ENCODE measurements at regions not wholly inside any gene's neighbourhood (a gene's known extent, or its start where the extent isn't known, plus 50 kb on each side); places are given as distances from the start of the nearest gene placed in this dataset.

GRCh38 chr17:79207960-79208359, 133.3 kb downstream of the ENGASE start:
- Histone ChIP-seq H3K36me3 (no peaks in the 10 kb centered on the region), H3K9me3 (no peaks in the 10 kb centered on the region), H3K27me3 (no peaks in the 10 kb centered on the region), H3K27ac (no peak overlapping the region), H3K4me1 (no peaks in the 10 kb centered on the region), H3K4me3 (no peak overlapping the region)
- DNase-seq (ENCODE audit: low spot score in 2 of 2): no peak
- intact Hi-C loops (cut with DNase I): no loop called here
- TF ChIP-seq CTCF (IDR thresholded peaks at IDR 0.05): no peak

- Histone ChIP-seq H3K9me3 (no peaks in the 10 kb centered on the region), H3K27ac (no peak overlapping the region), H3K27me3 (no peaks in the 10 kb centered on the region), H3K36me3 (no peaks in the 10 kb centered on the region), H3K4me1 (no peaks in the 10 kb centered on the region), H3K4me3 (no peak overlapping the region)
- TF ChIP-seq CTCF (IDR thresholded peaks at IDR 0.05): no peak
- no peak for DNase-seq (ENCODE audit: low spot score in 2 of 2)
- intact Hi-C loops (cut with DNase I): no loop called here
Observed at GRCh38 chr17:79205688-79206205, 131.1 kb downstream of the ENGASE start.

- Histone ChIP-seq H3K27ac (no peak overlapping the region), H3K9me3 (no peaks in the 10 kb centered on the region), H3K27me3 (no peaks in the 10 kb centered on the region), H3K36me3 (no peaks in the 10 kb centered on the region), H3K4me1 (no peaks in the 10 kb centered on the region), H3K4me3 (no peak overlapping the region)
- DNase-seq (ENCODE audit: low spot score in 2 of 2): no peak
- no peak for TF ChIP-seq CTCF (IDR thresholded peaks at IDR 0.05)
- intact Hi-C loops (cut with DNase I): no loop called here
Observed at GRCh38 chr17:79204261-79204660, 129.6 kb downstream of the ENGASE start.

GRCh38 chr17:79203657-79204056, 129.0 kb downstream of the ENGASE start:
- DNase-seq (ENCODE audit: low spot score in 2 of 2): no peak
- no peak for TF ChIP-seq CTCF (IDR thresholded peaks at IDR 0.05)
- H3K9me3 ChIP-seq: no peaks in the 10 kb centered on the region
- H3K27me3 ChIP-seq: no peaks in the 10 kb centered on the region
- no peak overlapping the region for H3K27ac ChIP-seq
- no peaks in the 10 kb centered on the region for H3K36me3 ChIP-seq
- intact Hi-C loops (cut with DNase I): no loop called here
- H3K4me1 ChIP-seq: no peaks in the 10 kb centered on the region
- H3K4me3 ChIP-seq: no peak overlapping the region

GRCh38 chr17:79203016-79203415, 128.4 kb downstream of the ENGASE start:
- H3K9me3 ChIP-seq: no peaks in the 10 kb centered on the region
- no peaks in the 10 kb centered on the region for H3K27me3 ChIP-seq
- no peaks in the 10 kb centered on the region for H3K36me3 ChIP-seq
- no peaks in the 10 kb centered on the region for H3K4me1 ChIP-seq
- H3K4me3 ChIP-seq: no peak overlapping the region
- no peak for TF ChIP-seq CTCF (IDR thresholded peaks at IDR 0.05)
- H3K27ac ChIP-seq: no peak overlapping the region
- intact Hi-C loops (cut with DNase I): no loop called here
- no peak for DNase-seq (ENCODE audit: low spot score in 2 of 2)

- no peaks in the 10 kb centered on the region for H3K27me3 ChIP-seq
- no peaks in the 10 kb centered on the region for H3K4me1 ChIP-seq
- TF ChIP-seq CTCF (IDR thresholded peaks at IDR 0.05): no peak
- DNase-seq (ENCODE audit: low spot score in 2 of 2): no peak
- H3K27ac ChIP-seq: no peak overlapping the region
- H3K4me3 ChIP-seq: no peak overlapping the region
- no peaks in the 10 kb centered on the region for H3K36me3 ChIP-seq
- no peaks in the 10 kb centered on the region for H3K9me3 ChIP-seq
- intact Hi-C loops (cut with DNase I): no loop called here
Observed at GRCh38 chr17:79202480-79202879, 127.9 kb downstream of the ENGASE start.

All from ascending aorta (tissue), 2 donors.